Nephron progenitor cell (in vitro differentiated cells): ENCODE measurements at regions not wholly inside any gene's neighbourhood (a gene's known extent, or its start where the extent isn't known, plus 50 kb on each side); places are given as distances from the start of the nearest gene placed in this dataset.

Source experiments
- DNase-seq: peaks from one replicate; pipeline ENCODE4 v3.0.0; 2021
- H3K27ac Mint-ChIP-seq: 2 replicates; pipeline ENCODE4 v1.8.0; 2021; ENCODE audit warnings: mild to moderate bottlenecking, moderate library complexity, mixed read lengths
- H3K27me3 Mint-ChIP-seq: 2 replicates; pipeline ENCODE4 v1.8.0; 2021; ENCODE audit warnings: mild to moderate bottlenecking, low read depth, mixed read lengths; ENCODE audit not compliant: poor library complexity
- H3K36me3 Mint-ChIP-seq: 2 replicates; pipeline ENCODE4 v1.8.0; 2021; ENCODE audit warnings: low read depth, mixed read lengths
- H3K4me1 Mint-ChIP-seq: 2 replicates; pipeline ENCODE4 v1.8.0; 2021; ENCODE audit warnings: mixed read lengths
- H3K4me3 Mint-ChIP-seq: 2 replicates; pipeline ENCODE4 v1.8.0; 2021; ENCODE audit warnings: mild to moderate bottlenecking, moderate library complexity, mixed read lengths
- H3K9me3 Mint-ChIP-seq: 2 replicates; pipeline ENCODE4 v1.8.0; 2021; ENCODE audit warnings: mild to moderate bottlenecking, moderate library complexity, mixed read lengths
- CTCF ChIP-seq: fragments of 200-600 bp; sonication (generic); IDR thresholded peaks from 2 replicates; pipeline ENCODE4 v1.5.0; 2021; ENCODE audit warnings: antibody characterized with exemption

- Mint-ChIP-seq H3K36me3 (no peaks in the 10 kb centered on the region), H3K27me3 (no peaks in the 10 kb centered on the region), H3K9me3 (peaks cover 20% of the 10 kb centered on the region), H3K27ac (no peak overlapping the region), H3K4me1 (no peaks in the 10 kb centered on the region), H3K4me3 (no peak overlapping the region)
- no peak for TF ChIP-seq CTCF
- DNase-seq, result no peak
Measured at GRCh38 chr7:80044796-80045195, 89.8 kb upstream of the GNAI1 start.

- H3K4me3 Mint-ChIP-seq, result no peak overlapping the region
- peaks cover 20% of the 10 kb centered on the region for H3K9me3 Mint-ChIP-seq
- TF ChIP-seq CTCF, result no peak
- H3K27me3 Mint-ChIP-seq, result no peaks in the 10 kb centered on the region
- H3K27ac Mint-ChIP-seq, result no peak overlapping the region
- no peaks in the 10 kb centered on the region for H3K36me3 Mint-ChIP-seq
- DNase-seq, result no peak
- no peaks in the 10 kb centered on the region for H3K4me1 Mint-ChIP-seq
Measured at GRCh38 chr7:80040752-80041151, 93.9 kb upstream of the GNAI1 start.

- no peak overlapping the region for H3K4me3 Mint-ChIP-seq
- H3K36me3 Mint-ChIP-seq, result no peaks in the 10 kb centered on the region
- no peak for DNase-seq
- no peaks in the 10 kb centered on the region for H3K27me3 Mint-ChIP-seq
- no peak overlapping the region for H3K27ac Mint-ChIP-seq
- peaks cover 16% of the 10 kb centered on the region for H3K9me3 Mint-ChIP-seq
- no peak for TF ChIP-seq CTCF
- no peaks in the 10 kb centered on the region for H3K4me1 Mint-ChIP-seq
Measured at GRCh38 chr7:80040335-80040734, 94.3 kb upstream of the GNAI1 start.

- Mint-ChIP-seq H3K27ac (no peak overlapping the region), H3K4me3 (no peak overlapping the region), H3K9me3 (peaks cover 6% of the 10 kb centered on the region), H3K27me3 (no peaks in the 10 kb centered on the region), H3K4me1 (no peaks in the 10 kb centered on the region), H3K36me3 (no peaks in the 10 kb centered on the region)
- no peak for DNase-seq
- no peak for TF ChIP-seq CTCF
Measured at GRCh38 chr7:80039251-80039884, 95.3 kb upstream of the GNAI1 start.

- Mint-ChIP-seq H3K36me3 (no peaks in the 10 kb centered on the region), H3K4me1 (no peaks in the 10 kb centered on the region), H3K4me3 (no peak overlapping the region), H3K9me3 (no peaks in the 10 kb centered on the region), H3K27ac (no peak overlapping the region), H3K27me3 (peaks cover 1% of the 10 kb centered on the region)
- TF ChIP-seq CTCF, result no peak
- DNase-seq, result no peak
Measured at GRCh38 chr7:80037689-80038088, 96.9 kb upstream of the GNAI1 start.

- no peak overlapping the region for H3K4me3 Mint-ChIP-seq
- no peaks in the 10 kb centered on the region for H3K9me3 Mint-ChIP-seq
- no peak overlapping the region for H3K27ac Mint-ChIP-seq
- no peaks in the 10 kb centered on the region for H3K4me1 Mint-ChIP-seq
- no peaks in the 10 kb centered on the region for H3K36me3 Mint-ChIP-seq
- H3K27me3 Mint-ChIP-seq, result peaks cover 5% of the 10 kb centered on the region
- no peak for TF ChIP-seq CTCF
- DNase-seq, result no peak
Measured at GRCh38 chr7:80036107-80036506, 98.5 kb upstream of the GNAI1 start.
